MCF 10A (cell line): ENCODE measurements at regions not wholly inside any gene's neighbourhood (a gene's known extent, or its start where the extent isn't known, plus 50 kb on each side); places are given as distances from the start of the nearest gene placed in this dataset.

Experiments used
- BruUV-seq: library from RNA; stranded (reverse); fragments of 400-500 nt; replicated peaks from 2 replicates; lab custom pipeline; 2021; lab: Mats Ljungman, UMichigan
- CTCF ChIA-PET: fragments of 300-600 bp; sonication (Branson Sonifier 250); formaldehyde crosslinking; extraction: SDS; loops from one replicate; lab custom pipeline; 2021; ENCODE audit warnings: antibody characterized with exemption, inconsistent platforms; lab: Yijun Ruan, JAX
- POLR2A ChIA-PET: fragments of 300-600, 350-650 bp; sonication (Branson Sonifier 250); formaldehyde crosslinking; extraction: SDS; loops from one replicate; lab custom pipeline; 2020; ENCODE audit warnings: antibody characterized with exemption, inconsistent platforms; lab: Yijun Ruan, JAX
- DNase-seq: peaks from one replicate; pipeline ENCODE4 v3.0.0-alpha.2; 2018; ENCODE audit not compliant: unreplicated experiment
- H3K27ac Mint-ChIP-seq: one replicate; pipeline ENCODE4 v1.8.0; 2022; ENCODE audit warnings: mild to moderate bottlenecking, low read depth, mixed read lengths; ENCODE audit not compliant: unreplicated experiment
- H3K27me3 Mint-ChIP-seq: one replicate; pipeline ENCODE4 v1.8.0; 2022; ENCODE audit warnings: mixed read lengths; ENCODE audit not compliant: insufficient read depth, unreplicated experiment
- H3K36me3 Mint-ChIP-seq: one replicate; pipeline ENCODE4 v1.8.0; 2022; ENCODE audit warnings: mild to moderate bottlenecking, moderate library complexity, mixed read lengths; ENCODE audit not compliant: insufficient read depth, unreplicated experiment
- H3K4me1 Mint-ChIP-seq: one replicate; pipeline ENCODE4 v1.8.0; 2022; ENCODE audit warnings: mixed read lengths; ENCODE audit not compliant: insufficient read depth, unreplicated experiment
- H3K4me3 Mint-ChIP-seq: one replicate; pipeline ENCODE4 v1.8.0; 2022; ENCODE audit warnings: mild to moderate bottlenecking, moderate library complexity, mixed read lengths; ENCODE audit not compliant: unreplicated experiment
- H3K9me3 Mint-ChIP-seq: one replicate; pipeline ENCODE4 v1.8.0; 2022; ENCODE audit warnings: mixed read lengths; ENCODE audit not compliant: unreplicated experiment
- intact Hi-C: fragments of 100-400 bp; cut with micrococcal nuclease; formaldehyde crosslinking; loops from 2 replicates; pipeline ENCODE4 v1.14.1; 2022
- TF ChIP-seq, protein P1 (sequence below): fragments of 200-600 bp; IDR thresholded peaks from one replicate; pipeline ENCODE4 v1.8.0; 2022; ENCODE audit warnings: antibody characterized with exemption, mild to moderate bottlenecking; ENCODE audit not compliant: unreplicated experiment

- H3K36me3 Mint-ChIP-seq: no peaks in the 10 kb centered on the region
- no TSS peak for BruUV-seq
- H3K9me3 Mint-ChIP-seq: peaks cover 35% of the 10 kb centered on the region
- H3K4me1 Mint-ChIP-seq: no peaks in the 10 kb centered on the region
- ChIA-PET CTCF (interaction anchor here (0.8 to 1.3 kb wide), 2 partner anchors 8 to 210 kb away, joined by 3 to 4 read pairs; no protein-coding TSS in a partner anchor), POLR2A (no interaction called here)
- no peaks in the 10 kb centered on the region for H3K27me3 Mint-ChIP-seq
- H3K27ac Mint-ChIP-seq: no peak overlapping the region
- intact Hi-C loops: no loop called here
- no peak overlapping the region for H3K4me3 Mint-ChIP-seq
- no peak for DNase-seq
- TF ChIP-seq, protein P1, sequence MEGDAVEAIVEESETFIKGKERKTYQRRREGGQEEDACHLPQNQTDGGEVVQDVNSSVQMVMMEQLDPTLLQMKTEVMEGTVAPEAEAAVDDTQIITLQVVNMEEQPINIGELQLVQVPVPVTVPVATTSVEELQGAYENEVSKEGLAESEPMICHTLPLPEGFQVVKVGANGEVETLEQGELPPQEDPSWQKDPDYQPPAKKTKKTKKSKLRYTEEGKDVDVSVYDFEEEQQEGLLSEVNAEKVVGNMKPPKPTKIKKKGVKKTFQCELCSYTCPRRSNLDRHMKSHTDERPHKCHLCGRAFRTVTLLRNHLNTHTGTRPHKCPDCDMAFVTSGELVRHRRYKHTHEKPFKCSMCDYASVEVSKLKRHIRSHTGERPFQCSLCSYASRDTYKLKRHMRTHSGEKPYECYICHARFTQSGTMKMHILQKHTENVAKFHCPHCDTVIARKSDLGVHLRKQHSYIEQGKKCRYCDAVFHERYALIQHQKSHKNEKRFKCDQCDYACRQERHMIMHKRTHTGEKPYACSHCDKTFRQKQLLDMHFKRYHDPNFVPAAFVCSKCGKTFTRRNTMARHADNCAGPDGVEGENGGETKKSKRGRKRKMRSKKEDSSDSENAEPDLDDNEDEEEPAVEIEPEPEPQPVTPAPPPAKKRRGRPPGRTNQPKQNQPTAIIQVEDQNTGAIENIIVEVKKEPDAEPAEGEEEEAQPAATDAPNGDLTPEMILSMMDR: no peak
Observed at GRCh38 chr3:135352213-135352612, 557.2 kb downstream of the EPHB1 start.

- CTCF ChIA-PET: no interaction called here
- no TSS peak for BruUV-seq
Observed at GRCh38 chr3:135362889-135363288, 567.8 kb downstream of the EPHB1 start.

GRCh38 chr3:135364676-135365075 is 569.6 kb downstream of the EPHB1 start:
- CTCF ChIA-PET: interaction anchor here (0.5 kb wide), 1 partner anchor 571 kb away, joined by 3 read pairs; no protein-coding TSS in a partner anchor
- Mint-ChIP-seq H3K4me3 (no peak overlapping the region), H3K27me3 (no peaks in the 10 kb centered on the region), H3K9me3 (peaks cover 48% of the 10 kb centered on the region), H3K27ac (no peak overlapping the region), H3K4me1 (no peaks in the 10 kb centered on the region), H3K36me3 (no peaks in the 10 kb centered on the region)
- POLR2A ChIA-PET: no interaction called here
- TF ChIP-seq, protein P1: no peak
- BruUV-seq: no TSS peak
- no peak for DNase-seq
- intact Hi-C loops: no loop called here

More at GRCh38 chr3:135362889-135363288, 567.8 kb downstream of the EPHB1 start:
- Mint-ChIP-seq H3K27me3 (no peaks in the 10 kb centered on the region), H3K9me3 (peaks cover 50% of the 10 kb centered on the region), H3K27ac (no peak overlapping the region), H3K4me3 (no peak overlapping the region), H3K36me3 (no peaks in the 10 kb centered on the region), H3K4me1 (no peaks in the 10 kb centered on the region)
- POLR2A ChIA-PET: no interaction called here
- TF ChIP-seq, protein P1: no peak
- no peak for DNase-seq
- intact Hi-C loops: no loop called here

GRCh38 chr3:135366816-135367215 is 571.8 kb downstream of the EPHB1 start:
- BruUV-seq: no TSS peak

More at GRCh38 chr3:135366816-135367215, 571.8 kb downstream of the EPHB1 start:
- no peaks in the 10 kb centered on the region for H3K27me3 Mint-ChIP-seq
- H3K4me1 Mint-ChIP-seq: no peaks in the 10 kb centered on the region
- intact Hi-C loops: no loop called here
- ChIA-PET POLR2A (no interaction called here), CTCF (interaction anchor here (0.6 kb wide), 1 partner anchor 154 kb away, joined by 6 read pairs; no protein-coding TSS in a partner anchor)
- no peak overlapping the region for H3K27ac Mint-ChIP-seq
- H3K9me3 Mint-ChIP-seq: peaks cover 32% of the 10 kb centered on the region
- no peaks in the 10 kb centered on the region for H3K36me3 Mint-ChIP-seq
- DNase-seq: no peak
- no peak overlapping the region for H3K4me3 Mint-ChIP-seq
- TF ChIP-seq, protein P1: no peak
